Mammary epithelial cell (primary cell): ENCODE measurements at regions not wholly inside any gene's neighbourhood (a gene's known extent, or its start where the extent isn't known, plus 50 kb on each side); places are given as distances from the start of the nearest gene placed in this dataset.

Experiments
- CTCF ChIP-seq, 2 donors: IDR thresholded peaks in 1 of 2; conservative IDR thresholded peaks in 1 of 2; 2 replicates each; pipeline ENCODE4 v1.5.1; 2011 to 2012; ENCODE audit warnings: inconsistent platforms in 2 of 2, low read length in 2 of 2, mild to moderate bottlenecking in 2 of 2, control low read depth in 1 of 2, low read depth in 1 of 2; ENCODE audit not compliant: insufficient read depth in 1 of 2; ENCODE audit errors: extremely low read depth in 1 of 2
- EZH2 ChIP-seq: IDR thresholded peaks from 2 replicates; pipeline ENCODE4 v1.6.1; 2012; ENCODE audit warnings: low read length, inconsistent platforms, borderline replicate concordance

- TF ChIP-seq CTCF (conservative IDR thresholded peaks at IDR 0.05 in 1 of 2, IDR thresholded peaks at IDR 0.05 in 1 of 2; ENCODE audit: extremely low read depth in 1 of 2, insufficient read depth in 1 of 2, low read depth in 1 of 2, low read length in 2 of 2): no peak
- no peak for TF ChIP-seq EZH2
These were observed 2594.3 kb downstream of the ARAP2 start for GRCh38 chr4:33650036-33650435.
